Ishikawa (cell line): ENCODE measurements at regions not wholly inside any gene's neighbourhood (a gene's known extent, or its start where the extent isn't known, plus 50 kb on each side); places are given as distances from the start of the nearest gene placed in this dataset.

Experiments used
- CEBPB ChIP-seq: IDR thresholded peaks from 2 replicates; pipeline ENCODE4 v1.6.1; 2012
- EP300 ChIP-seq: IDR thresholded peaks from 2 replicates; pipeline ENCODE4 v1.6.1; 2012; ENCODE audit warnings: borderline replicate concordance
- MAX ChIP-seq: IDR thresholded peaks from 2 replicates; pipeline ENCODE4 v1.6.1; 2012
- NFIC ChIP-seq: IDR thresholded peaks from 2 replicates; pipeline ENCODE4 v1.6.1; 2012
- RAD21 ChIP-seq: IDR thresholded peaks from 2 replicates; pipeline ENCODE4 v1.6.1; 2012; ENCODE audit warnings: low read depth
- TAF1 ChIP-seq: IDR thresholded peaks from 2 replicates; pipeline ENCODE4 v1.6.1; 2012; ENCODE audit warnings: low read depth, mild to moderate bottlenecking
- TCF12 ChIP-seq: IDR thresholded peaks from 2 replicates; pipeline ENCODE4 v1.6.1; 2012; ENCODE audit warnings: low read depth
- TEAD4 ChIP-seq: IDR thresholded peaks from 2 replicates; pipeline ENCODE4 v1.6.1; 2012
- USF1 ChIP-seq: IDR thresholded peaks from 2 replicates; pipeline ENCODE4 v1.6.1; 2012
- YY1 ChIP-seq: IDR thresholded peaks from 2 replicates; pipeline ENCODE4 v1.6.1; 2012; ENCODE audit warnings: low read depth

- TF ChIP-seq EP300 (no peak), USF1 (no peak), MAX (no peak), TAF1 (no peak), YY1 (no peak), RAD21 (no peak), TCF12 (no peak), CEBPB (no peak), TEAD4 (no peak), NFIC (no peak)
Measured at GRCh38 chr1:238201992-238202391, 311.3 kb upstream of the ZP4 start.
